GM19438 (cell line): ENCODE measurements at regions not wholly inside any gene's neighbourhood (a gene's known extent, or its start where the extent isn't known, plus 50 kb on each side); places are given as distances from the start of the nearest gene placed in this dataset.

Experiments used
- ATAC-seq: cut with Tn5 transposase; IDR thresholded peaks from one replicate; pipeline ENCODE4 v1.9.1; 2021; ENCODE audit warnings: low read depth; ENCODE audit not compliant: unreplicated experiment

DNA sequence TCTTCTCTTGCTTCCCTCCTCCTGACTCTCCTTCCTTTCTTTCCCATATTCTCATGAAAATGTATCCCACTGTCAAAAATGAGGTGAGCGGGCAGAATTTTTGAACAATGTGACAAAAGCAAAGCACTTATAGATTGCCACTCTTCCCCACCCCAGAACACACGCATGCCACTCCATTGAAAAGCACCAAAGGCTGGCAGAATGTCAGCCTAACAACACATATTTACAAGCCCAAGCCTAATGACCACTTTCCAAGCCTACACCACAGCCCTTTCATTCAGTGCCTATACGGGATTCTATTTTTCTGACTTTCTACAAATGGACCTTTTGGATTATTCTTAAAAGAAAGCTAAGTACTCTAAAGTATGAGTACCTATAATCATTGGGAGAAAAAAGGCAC is 62.9 kb upstream of the METAP2 start:
- no peak for ATAC-seq

DNA sequence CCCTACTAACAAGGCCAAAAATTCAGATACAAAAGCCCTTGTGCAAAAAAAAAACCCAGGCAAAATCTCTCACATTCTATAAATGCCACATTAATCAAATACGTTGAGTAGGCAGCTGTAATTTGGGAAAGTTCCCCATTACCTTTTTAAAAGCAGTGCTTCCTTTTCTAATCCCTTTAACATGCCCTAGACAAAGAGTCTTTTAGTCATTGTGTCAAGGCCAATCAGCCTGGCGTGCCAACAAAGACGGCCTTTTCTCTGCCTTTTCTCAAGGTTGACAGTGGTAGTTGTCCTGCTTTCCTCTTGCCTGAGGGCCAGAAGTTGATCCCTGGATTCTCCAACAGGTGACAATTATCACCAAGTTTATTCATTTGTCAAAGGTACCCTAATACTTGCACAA is 62.5 kb upstream of the METAP2 start:
- ATAC-seq, result no peak

DNA sequence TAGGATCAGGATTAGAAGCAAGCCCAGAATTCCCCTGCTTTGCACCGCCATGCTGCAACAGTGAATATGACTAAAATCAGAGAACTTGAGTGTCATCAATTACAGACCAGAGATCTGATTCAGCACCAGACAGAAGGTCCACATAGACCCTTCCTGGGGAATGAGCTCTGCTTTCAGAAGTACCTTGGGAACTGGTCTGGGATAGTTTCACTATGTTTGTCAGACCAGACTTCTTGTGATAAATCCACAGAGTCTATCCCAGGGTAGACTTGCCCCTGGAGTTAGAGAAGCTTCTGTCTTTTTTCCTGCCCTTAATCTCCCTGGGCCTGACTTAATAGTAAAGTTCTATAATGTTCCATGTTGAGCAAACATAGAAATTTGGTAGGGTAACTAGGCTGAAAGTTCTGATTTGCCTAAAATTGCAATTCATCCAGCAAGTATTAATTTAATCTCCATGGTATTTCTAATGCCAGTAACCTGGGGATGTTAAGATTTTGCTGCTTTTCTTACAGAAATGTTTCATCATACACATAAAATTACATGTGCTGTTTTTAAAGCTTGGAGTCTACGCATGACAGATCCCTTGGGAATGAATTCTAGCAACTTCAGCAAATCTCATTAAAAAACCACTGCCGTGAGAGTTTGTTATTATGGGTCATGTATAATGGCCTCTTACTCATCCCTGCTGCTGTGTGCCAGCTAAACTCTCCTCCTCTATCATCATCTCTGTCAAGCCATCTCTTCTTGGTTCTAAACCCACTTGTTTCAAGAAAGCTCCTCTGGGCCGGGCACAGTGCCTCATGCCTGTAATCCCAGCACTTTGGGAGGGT is 61.3 kb upstream of the METAP2 start:
- no peak for ATAC-seq

DNA sequence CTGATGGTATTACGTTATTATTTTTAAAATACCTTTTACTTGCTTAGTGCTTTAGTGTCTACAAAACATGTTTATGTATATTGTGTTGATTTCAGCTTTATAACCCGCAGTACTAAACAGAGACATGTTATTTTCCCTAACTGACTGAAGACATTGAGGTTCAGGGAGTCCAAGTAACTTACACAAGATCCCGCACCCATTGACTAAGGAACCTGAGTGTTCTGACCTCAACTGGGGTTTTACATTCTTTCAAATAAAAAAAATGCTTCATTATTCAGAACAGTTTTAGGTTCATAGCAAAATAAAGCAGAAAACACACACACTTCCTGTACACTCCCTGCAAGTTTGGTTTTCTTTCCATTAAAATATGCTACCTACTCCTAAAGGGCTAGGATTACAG is 60.4 kb upstream of the METAP2 start:
- no peak for ATAC-seq

DNA sequence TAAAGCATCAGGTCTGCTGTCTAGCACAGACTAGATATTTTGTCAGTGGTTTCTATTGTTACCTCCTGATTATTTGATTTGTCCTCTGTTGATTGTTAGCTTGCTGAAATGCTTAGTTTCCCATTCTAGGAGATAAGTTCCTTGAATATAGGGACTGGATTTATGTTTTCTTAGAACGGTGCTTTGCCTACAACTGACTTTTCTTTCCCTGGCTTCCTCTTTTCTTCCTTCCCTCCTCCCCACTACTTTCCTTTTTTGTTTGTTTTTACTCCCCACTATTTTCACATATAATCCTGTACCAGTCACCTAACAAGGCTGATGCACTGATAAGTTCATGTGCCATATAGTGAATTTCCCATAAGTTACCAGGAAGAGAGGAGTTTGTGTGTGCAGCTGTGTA is 58.5 kb upstream of the METAP2 start:
- no peak for ATAC-seq

DNA sequence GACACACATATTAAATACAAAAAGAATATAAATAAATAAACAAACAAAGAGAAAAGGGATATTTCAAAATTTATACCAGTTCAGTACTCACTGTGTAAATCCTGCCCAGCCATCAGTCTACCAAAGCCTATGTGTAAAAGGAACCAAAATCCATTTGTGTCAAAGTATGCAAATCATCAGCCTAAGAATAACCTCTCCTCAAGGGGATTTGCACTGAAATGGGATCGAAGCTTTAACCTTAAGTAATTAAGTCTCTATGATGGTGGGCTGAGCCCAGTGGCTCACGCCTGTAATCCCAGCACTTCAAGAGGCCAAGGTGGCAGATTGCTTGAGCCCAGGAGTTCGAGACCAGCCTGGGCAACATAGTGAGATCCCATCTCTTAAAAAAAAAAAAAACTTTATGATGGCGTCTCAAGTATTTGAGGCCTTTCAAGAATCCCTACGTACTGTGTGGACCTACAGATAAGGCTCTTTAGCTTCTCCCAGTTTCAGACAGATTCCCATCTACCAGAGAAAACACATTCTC is 57.8 kb upstream of the METAP2 start:
- no peak for ATAC-seq

DNA sequence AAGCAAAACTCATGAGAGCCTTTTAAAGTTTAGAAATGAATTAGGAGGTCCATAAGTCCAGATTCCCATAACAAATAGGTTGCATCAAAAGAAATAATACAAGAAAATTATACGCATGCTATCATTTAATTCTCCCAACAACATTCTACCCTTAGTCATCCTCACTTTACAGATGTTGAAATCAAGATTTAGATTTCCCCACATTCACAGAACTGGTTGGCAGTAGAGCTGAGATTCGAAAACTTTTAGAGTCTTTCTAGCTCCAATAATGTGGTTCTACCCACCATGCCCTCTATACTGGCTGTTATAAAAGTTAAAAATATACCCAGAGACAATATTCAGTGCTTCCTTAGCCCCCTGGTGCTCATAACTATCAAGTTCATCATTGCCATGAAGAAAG is 56.6 kb upstream of the METAP2 start:
- no peak for ATAC-seq

DNA sequence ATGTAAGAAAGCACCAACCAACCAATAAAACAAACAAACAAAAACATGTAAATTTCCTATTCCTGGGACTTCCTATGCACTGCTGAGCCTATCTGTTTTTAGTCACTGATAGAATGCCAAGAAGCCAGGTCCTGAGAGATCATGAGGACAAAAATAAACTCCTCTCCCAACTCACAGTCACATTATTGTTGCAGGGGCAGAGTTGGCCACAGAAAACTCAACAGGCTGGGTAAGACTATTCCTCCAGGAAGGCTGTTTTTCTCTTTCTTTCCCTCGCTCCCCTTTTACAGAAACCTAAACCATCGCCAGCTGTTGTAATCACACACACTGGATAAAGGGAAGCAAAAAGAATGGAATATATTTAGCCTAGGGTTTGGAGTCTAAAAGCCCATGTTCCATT is 55.8 kb upstream of the METAP2 start:
- ATAC-seq, result no peak
